Mesothelial cell of epicardium (in vitro differentiated cells): ENCODE measurements at regions not wholly inside any gene's neighbourhood (a gene's known extent, or its start where the extent isn't known, plus 50 kb on each side); places are given as distances from the start of the nearest gene placed in this dataset.

ENCODE experiments used
- DNase-seq, 2 experiments: peaks; one replicate each; pipeline ENCODE4 v3.0.0; 2021; ENCODE audit warnings: low spot score in 2 of 2; ENCODE audit not compliant: unreplicated experiment in 2 of 2
- H3K27ac Mint-ChIP-seq: 2 replicates; pipeline ENCODE4 v1.8.0; 2021; ENCODE audit warnings: mixed read lengths
- H3K27me3 Mint-ChIP-seq: 2 replicates; pipeline ENCODE4 v1.8.0; 2021; ENCODE audit warnings: low read depth, mixed read lengths
- H3K36me3 Mint-ChIP-seq: 2 replicates; pipeline ENCODE4 v1.8.0; 2021; ENCODE audit warnings: mixed read lengths
- H3K4me1 Mint-ChIP-seq: 2 replicates; pipeline ENCODE4 v1.8.0; 2021; ENCODE audit warnings: mixed read lengths
- H3K4me3 Mint-ChIP-seq: 2 replicates; pipeline ENCODE4 v1.8.0; 2021; ENCODE audit warnings: mild to moderate bottlenecking, moderate library complexity, mixed read lengths
- H3K9me3 Mint-ChIP-seq: 2 replicates; pipeline ENCODE4 v1.8.0; 2021; ENCODE audit warnings: mixed read lengths
- CTCF ChIP-seq: fragments of 200-600 bp; sonication (generic); IDR thresholded peaks from one replicate; pipeline ENCODE4 v1.5.0; 2021; ENCODE audit warnings: antibody characterized with exemption; ENCODE audit not compliant: unreplicated experiment

- no peaks in the 10 kb centered on the region for H3K36me3 Mint-ChIP-seq
- TF ChIP-seq CTCF, result no peak
- H3K27ac Mint-ChIP-seq, result no peak overlapping the region
- no peaks in the 10 kb centered on the region for H3K4me1 Mint-ChIP-seq
- H3K4me3 Mint-ChIP-seq, result no peak overlapping the region
- H3K9me3 Mint-ChIP-seq, result peaks cover 5% of the 10 kb centered on the region
- no peak for DNase-seq
- peaks cover 4% of the 10 kb centered on the region for H3K27me3 Mint-ChIP-seq
These were observed 148.7 kb upstream of the PGR start for GRCh38 chr11:101278286-101278685.

- peaks cover 4% of the 10 kb centered on the region for H3K27me3 Mint-ChIP-seq
- no peak for TF ChIP-seq CTCF
- no peak for DNase-seq
- no peaks in the 10 kb centered on the region for H3K36me3 Mint-ChIP-seq
- H3K27ac Mint-ChIP-seq, result no peak overlapping the region
- H3K4me3 Mint-ChIP-seq, result no peak overlapping the region
- no peaks in the 10 kb centered on the region for H3K4me1 Mint-ChIP-seq
- peaks cover 5% of the 10 kb centered on the region for H3K9me3 Mint-ChIP-seq
These were observed 147.4 kb upstream of the PGR start for GRCh38 chr11:101277036-101277435.

- no peak for DNase-seq
- H3K27ac Mint-ChIP-seq, result no peak overlapping the region
- no peaks in the 10 kb centered on the region for H3K4me1 Mint-ChIP-seq
- no peak overlapping the region for H3K4me3 Mint-ChIP-seq
- no peaks in the 10 kb centered on the region for H3K36me3 Mint-ChIP-seq
- TF ChIP-seq CTCF, result no peak
- H3K27me3 Mint-ChIP-seq, result peaks cover 24% of the 10 kb centered on the region
- H3K9me3 Mint-ChIP-seq, result no peaks in the 10 kb centered on the region
These were observed 140.5 kb upstream of the PGR start for GRCh38 chr11:101269990-101270660.

DNA sequence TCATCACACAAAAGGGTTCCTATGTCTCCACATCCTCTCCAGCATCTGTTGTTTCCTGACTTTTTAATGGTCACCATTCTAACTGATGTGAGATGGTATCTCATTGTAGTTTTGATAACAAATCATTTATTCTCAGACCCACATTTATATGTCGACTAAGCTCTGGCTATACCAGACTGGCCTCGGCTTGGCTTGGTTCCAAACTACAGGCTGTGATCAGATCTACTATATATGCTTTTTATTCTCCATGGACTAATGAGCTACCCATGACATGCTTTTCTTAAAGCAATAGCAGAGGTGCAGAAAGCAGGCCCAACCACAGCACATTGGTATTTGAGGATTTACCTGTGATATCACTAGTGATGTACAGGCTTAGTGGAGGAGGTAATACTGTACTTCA lies 139.8 kb upstream of the PGR start:
- Mint-ChIP-seq H3K4me1 (no peaks in the 10 kb centered on the region), H3K9me3 (no peaks in the 10 kb centered on the region), H3K27ac (no peak overlapping the region), H3K4me3 (no peak overlapping the region), H3K27me3 (peaks cover 31% of the 10 kb centered on the region), H3K36me3 (no peaks in the 10 kb centered on the region)
- TF ChIP-seq CTCF, result no peak
- DNase-seq, result no peak

- no peaks in the 10 kb centered on the region for H3K9me3 Mint-ChIP-seq
- no peak overlapping the region for H3K4me3 Mint-ChIP-seq
- peaks cover 28% of the 10 kb centered on the region for H3K27me3 Mint-ChIP-seq
- no peaks in the 10 kb centered on the region for H3K4me1 Mint-ChIP-seq
- no peak overlapping the region for H3K27ac Mint-ChIP-seq
- no peak for DNase-seq
- no peak for TF ChIP-seq CTCF
- no peaks in the 10 kb centered on the region for H3K36me3 Mint-ChIP-seq
These were observed 138.0 kb upstream of the PGR start for GRCh38 chr11:101267654-101268053.

DNA sequence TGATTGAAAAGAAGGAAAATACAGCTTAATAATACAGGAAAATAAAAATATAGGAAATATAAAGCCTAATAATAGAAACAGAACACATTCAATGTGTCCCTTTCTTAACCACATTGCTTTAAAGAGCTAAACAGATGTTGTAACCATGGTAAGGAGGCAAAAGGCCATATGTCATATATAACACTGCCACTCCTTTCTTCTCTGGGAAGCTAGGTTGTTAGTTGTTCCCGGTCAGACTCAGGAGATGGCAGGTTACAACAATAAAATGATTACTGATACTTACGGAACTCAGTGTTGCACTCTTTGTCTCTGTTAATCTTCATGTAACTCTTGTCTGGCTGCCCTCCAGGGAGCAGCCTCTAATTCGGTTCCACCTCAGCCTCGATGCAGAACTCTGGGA lies 134.7 kb upstream of the PGR start:
- Mint-ChIP-seq H3K9me3 (no peaks in the 10 kb centered on the region), H3K4me3 (no peak overlapping the region), H3K27me3 (peaks cover 34% of the 10 kb centered on the region), H3K4me1 (no peaks in the 10 kb centered on the region), H3K36me3 (no peaks in the 10 kb centered on the region), H3K27ac (no peak overlapping the region)
- TF ChIP-seq CTCF, result no peak
- no peak for DNase-seq
